Daoy (cell line): ENCODE measurements at regions not wholly inside any gene's neighbourhood (a gene's known extent, or its start where the extent isn't known, plus 50 kb on each side); places are given as distances from the start of the nearest gene placed in this dataset.

Experiments
- DNase-seq: peaks from one replicate; pipeline ENCODE4 v3.0.0-alpha.2; 2015; ENCODE audit warnings: low read depth

GRCh38 chr4:144572660-144573059, 73.3 kb upstream of the HHIP start:
- DNase-seq, result no peak

GRCh38 chr4:144574000-144574399, 72.0 kb upstream of the HHIP start:
- DNase-seq, result no peak

- no peak for DNase-seq
Measured at GRCh38 chr4:144574509-144574908, 71.4 kb upstream of the HHIP start.

- peak; percentile 17 for DNase-seq
Measured at GRCh38 chr4:144575181-144575580, 70.8 kb upstream of the HHIP start.

GRCh38 chr4:144578681-144579080, 67.3 kb upstream of the HHIP start:
- DNase-seq, result no peak

GRCh38 chr4:144579411-144580030, 66.4 kb upstream of the HHIP start:
- DNase-seq, result peak; percentile 19

- no peak for DNase-seq
Measured at GRCh38 chr4:144580430-144580829, 65.5 kb upstream of the HHIP start.

GRCh38 chr4:144582105-144582850, 63.7 kb upstream of the HHIP start:
- DNase-seq, result peak; percentile 44

- no peak for DNase-seq
Measured at GRCh38 chr4:144582975-144583374, 63.0 kb upstream of the HHIP start.

- no peak for DNase-seq
Measured at GRCh38 chr4:144583658-144584057, 62.3 kb upstream of the HHIP start.

GRCh38 chr4:144584428-144584827, 61.5 kb upstream of the HHIP start:
- DNase-seq, result no peak

GRCh38 chr4:144589512-144589911, 56.4 kb upstream of the HHIP start:
- no peak for DNase-seq

- no peak for DNase-seq
Measured at GRCh38 chr4:144590020-144590419, 55.9 kb upstream of the HHIP start.

GRCh38 chr4:144591401-144591800, 54.6 kb upstream of the HHIP start:
- DNase-seq, result peak; percentile 53

GRCh38 chr4:144592264-144592663, 53.7 kb upstream of the HHIP start:
- no peak for DNase-seq

GRCh38 chr4:144594471-144594986, 51.4 kb upstream of the HHIP start:
- DNase-seq, result no peak

- no peak for DNase-seq
Measured at GRCh38 chr4:144595681-144596080, 50.3 kb upstream of the HHIP start.
